ENCODE measurements at regions not wholly inside any gene's neighbourhood (a gene's known extent, or its start where the extent isn't known, plus 50 kb on each side); places are given as distances from the start of the nearest gene placed in this dataset.

GRCh38 chr3:72586694-72587093 is 261.6 kb downstream of the SHQ1 start:
- no peak for TF ChIP-seq CTCF (IDR thresholded peaks at IDR 0.05)

- no peak for TF ChIP-seq CTCF (IDR thresholded peaks at IDR 0.05)
Observed at GRCh38 chr3:72585966-72586365, 262.3 kb downstream of the SHQ1 start.

GRCh38 chr3:72584262-72584661 is 264.0 kb downstream of the SHQ1 start:
- TF ChIP-seq CTCF (IDR thresholded peaks at IDR 0.05) = no peak

GRCh38 chr3:72582963-72583362 is 265.3 kb downstream of the SHQ1 start:
- no peak for TF ChIP-seq CTCF (IDR thresholded peaks at IDR 0.05)

GRCh38 chr3:72582211-72582878 is 265.9 kb downstream of the SHQ1 start:
- TF ChIP-seq CTCF (IDR thresholded peaks at IDR 0.05) = no peak

GRCh38 chr3:72580900-72581299 is 267.3 kb downstream of the SHQ1 start:
- TF ChIP-seq CTCF (IDR thresholded peaks at IDR 0.05) = no peak

- no peak for TF ChIP-seq CTCF (IDR thresholded peaks at IDR 0.05)
Observed at GRCh38 chr3:72580246-72580756, 267.9 kb downstream of the SHQ1 start.
